OCI-LY7 (cell line): ENCODE measurements at regions not wholly inside any gene's neighbourhood (a gene's known extent, or its start where the extent isn't known, plus 50 kb on each side); places are given as distances from the start of the nearest gene placed in this dataset.
A peak's percentile ranks its signal among the peaks of the same experiment; 100 is the strongest.

Experiments used
- BruUV-seq: library from RNA; stranded (reverse); fragments of 400-500 nt; replicated peaks from 2 replicates; lab custom pipeline; 2021; lab: Mats Ljungman, UMichigan
- CTCF ChIA-PET: fragments of 300-600 bp; sonication (Branson Sonifier 250); formaldehyde crosslinking; loops from one replicate; lab custom pipeline; 2022; ENCODE audit warnings: antibody characterized with exemption; ENCODE audit not compliant: unreplicated experiment; lab: Charles Lee
- POLR2A ChIA-PET: fragments of 300-600 bp; sonication (Branson Sonifier 250); formaldehyde crosslinking; loops from one replicate; lab custom pipeline; 2022; ENCODE audit warnings: antibody characterized with exemption; lab: Charles Lee
- DNase-seq: peaks from one replicate; pipeline ENCODE4 v3.0.0-alpha.2; 2015; ENCODE audit warnings: low spot score
- H2AFZ ChIP-seq: fragments of 200-600 bp; sonication (generic), shearing (Covaris generic); 2 replicates; pipeline ENCODE4 v1.6.1; 2014; ENCODE audit warnings: mild to moderate bottlenecking, antibody characterized with exemption, low read length, moderate library complexity
- H3K27ac ChIP-seq: fragments of 200-600 bp; sonication (generic); 2 replicates; pipeline ENCODE4 v1.5.1; 2014; ENCODE audit warnings: mixed run types, low read depth, mild to moderate bottlenecking, moderate library complexity, low read length, inconsistent platforms; ENCODE audit not compliant: poor library complexity, severe bottlenecking
- H3K36me3 ChIP-seq: fragments of 200-600 bp; sonication (generic); 2 replicates; pipeline ENCODE4 v1.6.1; 2014; ENCODE audit warnings: mild to moderate bottlenecking, antibody characterized with exemption, low read length, moderate library complexity, mixed read lengths; ENCODE audit not compliant: insufficient read depth
- H3K4me1 ChIP-seq: fragments of 200-600 bp; sonication (generic); 2 replicates; pipeline ENCODE4 v1.5.1; 2014; ENCODE audit warnings: mild to moderate bottlenecking, low read length; ENCODE audit not compliant: insufficient read depth, poor library complexity, severe bottlenecking
- H3K4me2 ChIP-seq: fragments of 200-600 bp; sonication (generic); 2 replicates; pipeline ENCODE4 v1.6.1; 2014; ENCODE audit warnings: mild to moderate bottlenecking, low read length
- H3K4me3 ChIP-seq: fragments of 200-600 bp; sonication (generic); 2 replicates; pipeline ENCODE4 v1.5.1; 2014; ENCODE audit warnings: mild to moderate bottlenecking, low read depth, low read length; ENCODE audit not compliant: poor library complexity, severe bottlenecking
- H3K79me2 ChIP-seq: fragments of 200-600 bp; sonication (generic); 2 replicates; pipeline ENCODE4 v1.6.1; 2016; ENCODE audit warnings: low read depth, mild to moderate bottlenecking, low read length, moderate library complexity, mixed read lengths; ENCODE audit not compliant: insufficient read depth
- H3K9me2 ChIP-seq: fragments of 200-600 bp; sonication (generic); 2 replicates; pipeline ENCODE4 v1.6.1; 2016; ENCODE audit warnings: mild to moderate bottlenecking, low read length, mixed read lengths; ENCODE audit not compliant: insufficient read depth
- H3K9me3 ChIP-seq: fragments of 200-600 bp; sonication (generic); 2 replicates; pipeline ENCODE4 v1.6.1; 2014; ENCODE audit warnings: mild to moderate bottlenecking, mixed run types, low read length, mixed read lengths
- H4K20me1 ChIP-seq: fragments of 200-600 bp; sonication (generic); 2 replicates; pipeline ENCODE4 v1.6.1; 2014; ENCODE audit warnings: mild to moderate bottlenecking, antibody characterized with exemption, low read length, moderate library complexity, mixed read lengths; ENCODE audit not compliant: insufficient read depth
- EZH2phosphoT487 ChIP-seq: fragments of 200-600 bp; sonication (generic); IDR thresholded peaks from 2 replicates; pipeline ENCODE4 v1.6.1; 2018; ENCODE audit warnings: low read depth, borderline replicate concordance, mild to moderate bottlenecking, mixed run types, antibody characterized with exemption, low read length, moderate library complexity, mixed read lengths
- intact Hi-C: fragments of 100-400 bp; cut with micrococcal nuclease; formaldehyde crosslinking; loops from one replicate; pipeline ENCODE4 v1.10.0; 2022; ENCODE audit not compliant: unreplicated experiment
- TF ChIP-seq, protein P1 (sequence below): fragments of 200-600 bp; sonication (generic); conservative IDR thresholded peaks from 2 replicates; pipeline ENCODE4 v1.5.1; 2014; ENCODE audit warnings: mild to moderate bottlenecking, antibody characterized with exemption, low read length, moderate library complexity, mixed read lengths

- intact Hi-C loops: loop anchor here (10.0 kb wide), 1 partner anchor 456 kb away; no protein-coding TSS in a partner anchor
- Histone ChIP-seq H3K4me2 (peak overlapping the region; percentile 29; the same call in 1 of the 2 replicates), H4K20me1 (no peaks in the 10 kb centered on the region), H3K4me1 (peaks cover 10% of the 10 kb centered on the region), H3K4me3 (no peak overlapping the region), H3K9me2 (no peaks in the 10 kb centered on the region), H3K9me3 (no peaks in the 10 kb centered on the region; the same call in 1 of the 2 replicates), H3K27ac (no peak overlapping the region), H3K79me2 (no peaks in the 10 kb centered on the region), H2AFZ (peak overlapping the region; percentile 78), H3K36me3 (no peaks in the 10 kb centered on the region)
- CTCF ChIA-PET: no interaction called here
- no TSS peak for BruUV-seq
- DNase-seq: peak; percentile 35
- POLR2A ChIA-PET: interaction anchor here (0.6 to 1.7 kb wide), 6 partner anchors 11 to 174 kb away, joined by 3 to 5 read pairs (median 3); no protein-coding TSS in a partner anchor
- TF ChIP-seq, protein P1, sequence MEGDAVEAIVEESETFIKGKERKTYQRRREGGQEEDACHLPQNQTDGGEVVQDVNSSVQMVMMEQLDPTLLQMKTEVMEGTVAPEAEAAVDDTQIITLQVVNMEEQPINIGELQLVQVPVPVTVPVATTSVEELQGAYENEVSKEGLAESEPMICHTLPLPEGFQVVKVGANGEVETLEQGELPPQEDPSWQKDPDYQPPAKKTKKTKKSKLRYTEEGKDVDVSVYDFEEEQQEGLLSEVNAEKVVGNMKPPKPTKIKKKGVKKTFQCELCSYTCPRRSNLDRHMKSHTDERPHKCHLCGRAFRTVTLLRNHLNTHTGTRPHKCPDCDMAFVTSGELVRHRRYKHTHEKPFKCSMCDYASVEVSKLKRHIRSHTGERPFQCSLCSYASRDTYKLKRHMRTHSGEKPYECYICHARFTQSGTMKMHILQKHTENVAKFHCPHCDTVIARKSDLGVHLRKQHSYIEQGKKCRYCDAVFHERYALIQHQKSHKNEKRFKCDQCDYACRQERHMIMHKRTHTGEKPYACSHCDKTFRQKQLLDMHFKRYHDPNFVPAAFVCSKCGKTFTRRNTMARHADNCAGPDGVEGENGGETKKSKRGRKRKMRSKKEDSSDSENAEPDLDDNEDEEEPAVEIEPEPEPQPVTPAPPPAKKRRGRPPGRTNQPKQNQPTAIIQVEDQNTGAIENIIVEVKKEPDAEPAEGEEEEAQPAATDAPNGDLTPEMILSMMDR: no peak
- no peak for TF ChIP-seq EZH2phosphoT487
Measured at GRCh38 chr11:110778343-110778742, 66.1 kb upstream of the ARHGAP20 start.

- peak overlapping the region; percentile 29 for H3K4me2 ChIP-seq
- CTCF ChIA-PET: no interaction called here
- DNase-seq: no peak
Measured at GRCh38 chr11:110777775-110778174, 65.5 kb upstream of the ARHGAP20 start.

GRCh38 chr11:110776081-110776480 lies 63.8 kb upstream of the ARHGAP20 start:
- ChIA-PET CTCF (no interaction called here), POLR2A (interaction anchor here (0.7 kb wide), 1 partner anchor 885 kb away, joined by 4 read pairs; no protein-coding TSS in a partner anchor)
- H3K79me2 ChIP-seq: no peaks in the 10 kb centered on the region
- intact Hi-C loops: loop anchor here (10.0 kb wide), 1 partner anchor 459 kb away; no protein-coding TSS in a partner anchor
- no peak overlapping the region for H3K4me3 ChIP-seq
- no TSS peak for BruUV-seq
- H4K20me1 ChIP-seq: no peaks in the 10 kb centered on the region
- no peak overlapping the region for H2AFZ ChIP-seq
- no peak overlapping the region for H3K27ac ChIP-seq
- TF ChIP-seq EZH2phosphoT487: no peak
- TF ChIP-seq, protein P1: no peak
- H3K36me3 ChIP-seq: no peaks in the 10 kb centered on the region
- peaks cover 10% of the 10 kb centered on the region for H3K4me1 ChIP-seq
- no peaks in the 10 kb centered on the region for H3K9me2 ChIP-seq
- no peaks in the 10 kb centered on the region; the same call in 1 of the 2 replicates for H3K9me3 ChIP-seq
- no peak overlapping the region for H3K4me2 ChIP-seq
- no peak for DNase-seq

More at GRCh38 chr11:110777775-110778174, 65.5 kb upstream of the ARHGAP20 start:
- intact Hi-C loops: loop anchor here (10.0 kb wide), 1 partner anchor 457 kb away; no protein-coding TSS in a partner anchor
- Histone ChIP-seq H3K9me3 (no peaks in the 10 kb centered on the region; the same call in 1 of the 2 replicates), H4K20me1 (no peaks in the 10 kb centered on the region), H3K4me3 (no peak overlapping the region), H3K36me3 (no peaks in the 10 kb centered on the region), H3K9me2 (no peaks in the 10 kb centered on the region), H3K4me1 (peaks cover 10% of the 10 kb centered on the region), H2AFZ (peak overlapping the region; percentile 78), H3K79me2 (no peaks in the 10 kb centered on the region), H3K27ac (no peak overlapping the region)
- POLR2A ChIA-PET: interaction anchor here (0.6 to 1.7 kb wide), 4 partner anchors 10 to 20 kb away, joined by 3 to 5 read pairs (median 4); no protein-coding TSS in a partner anchor
- BruUV-seq: no TSS peak
- no peak for TF ChIP-seq EZH2phosphoT487
- TF ChIP-seq, protein P1: no peak
